Nephron progenitor cell (in vitro differentiated cells): ENCODE measurements at regions not wholly inside any gene's neighbourhood (a gene's known extent, or its start where the extent isn't known, plus 50 kb on each side); places are given as distances from the start of the nearest gene placed in this dataset.

Experiments used
- DNase-seq: peaks from one replicate; pipeline ENCODE4 v3.0.0; 2021
- H3K27ac Mint-ChIP-seq: 2 replicates; pipeline ENCODE4 v1.8.0; 2021; ENCODE audit warnings: mild to moderate bottlenecking, moderate library complexity, mixed read lengths
- H3K27me3 Mint-ChIP-seq: 2 replicates; pipeline ENCODE4 v1.8.0; 2021; ENCODE audit warnings: mild to moderate bottlenecking, low read depth, mixed read lengths; ENCODE audit not compliant: poor library complexity
- H3K36me3 Mint-ChIP-seq: 2 replicates; pipeline ENCODE4 v1.8.0; 2021; ENCODE audit warnings: low read depth, mixed read lengths
- H3K4me1 Mint-ChIP-seq: 2 replicates; pipeline ENCODE4 v1.8.0; 2021; ENCODE audit warnings: mixed read lengths
- H3K4me3 Mint-ChIP-seq: 2 replicates; pipeline ENCODE4 v1.8.0; 2021; ENCODE audit warnings: mild to moderate bottlenecking, moderate library complexity, mixed read lengths
- H3K9me3 Mint-ChIP-seq: 2 replicates; pipeline ENCODE4 v1.8.0; 2021; ENCODE audit warnings: mild to moderate bottlenecking, moderate library complexity, mixed read lengths
- TF ChIP-seq, protein P1 (sequence below): fragments of 200-600 bp; sonication (generic); IDR thresholded peaks from 2 replicates; pipeline ENCODE4 v1.5.0; 2021; ENCODE audit warnings: antibody characterized with exemption

DNA sequence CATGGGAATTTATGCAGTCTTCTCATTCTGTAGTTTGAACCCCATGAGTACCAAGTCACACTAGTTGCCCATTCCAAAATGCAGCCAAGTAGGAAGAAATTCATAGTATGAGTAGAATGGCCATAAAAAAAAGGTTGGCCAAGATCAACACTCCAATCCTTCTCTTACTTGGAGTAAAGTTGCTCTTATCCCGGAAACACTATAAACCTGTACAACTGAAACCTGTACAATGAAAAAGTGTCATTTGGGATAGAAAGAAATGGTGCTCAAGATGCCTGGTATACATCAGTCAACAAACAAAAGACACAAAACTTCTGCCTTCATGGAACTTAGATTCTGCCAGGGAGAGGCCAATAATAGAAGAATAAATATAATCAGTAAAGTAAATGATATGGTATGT, 325.0 kb downstream of the NFIB start:
- TF ChIP-seq, protein P1, sequence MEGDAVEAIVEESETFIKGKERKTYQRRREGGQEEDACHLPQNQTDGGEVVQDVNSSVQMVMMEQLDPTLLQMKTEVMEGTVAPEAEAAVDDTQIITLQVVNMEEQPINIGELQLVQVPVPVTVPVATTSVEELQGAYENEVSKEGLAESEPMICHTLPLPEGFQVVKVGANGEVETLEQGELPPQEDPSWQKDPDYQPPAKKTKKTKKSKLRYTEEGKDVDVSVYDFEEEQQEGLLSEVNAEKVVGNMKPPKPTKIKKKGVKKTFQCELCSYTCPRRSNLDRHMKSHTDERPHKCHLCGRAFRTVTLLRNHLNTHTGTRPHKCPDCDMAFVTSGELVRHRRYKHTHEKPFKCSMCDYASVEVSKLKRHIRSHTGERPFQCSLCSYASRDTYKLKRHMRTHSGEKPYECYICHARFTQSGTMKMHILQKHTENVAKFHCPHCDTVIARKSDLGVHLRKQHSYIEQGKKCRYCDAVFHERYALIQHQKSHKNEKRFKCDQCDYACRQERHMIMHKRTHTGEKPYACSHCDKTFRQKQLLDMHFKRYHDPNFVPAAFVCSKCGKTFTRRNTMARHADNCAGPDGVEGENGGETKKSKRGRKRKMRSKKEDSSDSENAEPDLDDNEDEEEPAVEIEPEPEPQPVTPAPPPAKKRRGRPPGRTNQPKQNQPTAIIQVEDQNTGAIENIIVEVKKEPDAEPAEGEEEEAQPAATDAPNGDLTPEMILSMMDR, result no peak
- H3K4me1 Mint-ChIP-seq, result peaks cover 36% of the 10 kb centered on the region
- H3K9me3 Mint-ChIP-seq, result peaks cover 29% of the 10 kb centered on the region
- H3K36me3 Mint-ChIP-seq, result peaks cover 5% of the 10 kb centered on the region
- peaks cover 11% of the 10 kb centered on the region for H3K27me3 Mint-ChIP-seq
- no peak for DNase-seq
- no peak overlapping the region for H3K27ac Mint-ChIP-seq
- H3K4me3 Mint-ChIP-seq, result no peak overlapping the region

DNA sequence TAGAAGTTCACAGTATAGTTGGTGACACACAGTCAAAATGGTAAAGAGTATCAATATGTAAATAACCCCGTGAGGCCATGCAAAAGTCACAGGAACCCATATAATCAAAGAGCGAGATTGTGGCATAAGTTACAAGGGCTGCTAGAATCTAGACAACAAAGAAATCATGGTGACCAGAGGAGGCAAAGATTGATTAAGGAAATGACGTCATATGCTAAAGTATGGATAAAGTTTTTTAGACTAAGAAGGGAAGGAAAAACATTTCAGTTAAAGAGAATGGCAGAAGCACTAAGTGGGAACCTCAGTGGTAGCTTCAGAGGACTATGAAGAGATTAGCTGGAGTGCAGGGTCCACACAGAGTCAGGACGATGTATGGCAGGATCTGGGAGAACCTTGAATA, 330.3 kb downstream of the NFIB start:
- peaks cover 30% of the 10 kb centered on the region for H3K9me3 Mint-ChIP-seq
- H3K27me3 Mint-ChIP-seq, result peaks cover 11% of the 10 kb centered on the region
- peaks cover 5% of the 10 kb centered on the region for H3K36me3 Mint-ChIP-seq
- no peak for DNase-seq
- H3K27ac Mint-ChIP-seq, result peak overlapping the region; percentile 2
- TF ChIP-seq, protein P1, result no peak
- peaks cover 23% of the 10 kb centered on the region for H3K4me1 Mint-ChIP-seq
- H3K4me3 Mint-ChIP-seq, result no peak overlapping the region

DNA sequence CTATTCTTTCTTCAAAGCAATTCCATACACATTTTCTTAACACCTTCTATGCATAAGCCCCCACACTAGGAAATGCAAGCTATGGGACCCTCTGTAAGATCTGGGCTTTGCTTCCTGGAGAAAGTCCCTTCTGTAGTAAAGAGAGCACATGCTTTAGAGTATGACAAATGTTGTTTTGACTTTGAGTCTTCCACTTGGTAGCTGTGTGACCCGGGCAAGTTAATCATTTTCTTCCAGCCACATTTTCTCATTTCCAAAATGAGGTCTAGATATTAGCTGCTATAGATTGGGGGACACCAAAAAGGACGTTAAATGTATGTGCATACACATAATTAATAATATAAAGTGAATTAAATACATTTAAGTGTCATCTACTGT, 334.0 kb downstream of the NFIB start:
- Mint-ChIP-seq H3K9me3 (peaks cover 8% of the 10 kb centered on the region), H3K27ac (peak overlapping the region; percentile 53), H3K4me3 (no peak overlapping the region), H3K36me3 (no peaks in the 10 kb centered on the region), H3K27me3 (no peaks in the 10 kb centered on the region), H3K4me1 (peaks cover 60% of the 10 kb centered on the region)
- TF ChIP-seq, protein P1, result no peak
- no peak for DNase-seq

DNA sequence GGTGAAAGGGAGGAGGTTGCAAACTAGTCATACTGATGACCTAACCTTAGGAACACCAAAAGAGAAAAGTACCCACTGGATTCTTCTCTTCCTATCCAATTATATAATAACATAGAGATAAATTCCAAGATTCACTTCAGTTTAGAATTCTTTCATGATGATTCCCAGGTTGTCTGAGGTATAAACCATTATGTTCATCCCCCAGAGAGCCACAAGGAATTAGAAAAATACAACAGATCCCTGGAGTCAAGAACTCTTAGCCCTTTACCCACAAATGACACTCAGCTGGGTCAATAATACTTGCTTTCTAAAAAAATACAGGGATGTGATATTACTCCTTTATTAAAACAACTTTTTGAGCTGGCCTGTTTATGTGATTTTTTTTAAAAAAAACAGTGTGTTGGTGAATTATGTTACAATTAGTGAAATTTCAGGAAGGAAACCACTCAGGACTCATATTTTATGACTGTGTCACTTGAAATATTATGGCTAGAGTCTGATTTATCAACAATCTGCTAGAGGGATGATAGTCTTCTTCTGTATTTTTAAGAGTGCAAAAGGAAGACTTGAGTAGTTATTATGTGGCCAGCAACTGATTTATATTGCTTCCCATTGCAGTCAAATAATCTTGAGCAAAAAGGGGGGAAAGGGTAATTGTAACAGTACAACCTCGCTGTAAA, 338.2 kb downstream of the NFIB start:
- peaks cover 4% of the 10 kb centered on the region for H3K27me3 Mint-ChIP-seq
- no peak overlapping the region for H3K27ac Mint-ChIP-seq
- peaks cover 87% of the 10 kb centered on the region for H3K4me1 Mint-ChIP-seq
- no peaks in the 10 kb centered on the region for H3K9me3 Mint-ChIP-seq
- H3K36me3 Mint-ChIP-seq, result no peaks in the 10 kb centered on the region
- no peak overlapping the region for H3K4me3 Mint-ChIP-seq
- TF ChIP-seq, protein P1, result no peak
- DNase-seq, result no peak

DNA sequence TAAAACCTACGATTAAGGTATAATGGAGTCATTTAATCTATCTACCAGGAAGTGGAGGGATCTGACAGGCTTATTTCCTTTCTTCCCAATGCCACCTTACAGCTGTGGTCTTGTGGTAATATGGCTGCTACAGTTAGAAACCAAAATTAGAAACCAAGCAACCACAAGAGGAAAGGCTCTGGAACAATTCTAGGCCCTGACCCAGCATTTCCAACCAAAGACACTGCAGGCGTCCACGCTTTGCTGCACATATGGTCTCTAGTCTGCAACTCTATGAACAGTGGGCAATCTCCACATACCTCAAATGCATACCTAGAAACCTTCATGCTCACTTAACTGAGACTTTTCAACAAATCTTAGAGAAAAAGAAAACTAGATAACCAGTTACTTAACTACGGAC, 339.1 kb downstream of the NFIB start:
- no peak for DNase-seq
- Mint-ChIP-seq H3K4me1 (peaks cover 87% of the 10 kb centered on the region), H3K9me3 (no peaks in the 10 kb centered on the region), H3K4me3 (no peak overlapping the region), H3K36me3 (no peaks in the 10 kb centered on the region), H3K27ac (no peak overlapping the region), H3K27me3 (peaks cover 5% of the 10 kb centered on the region)
- TF ChIP-seq, protein P1, result no peak

DNA sequence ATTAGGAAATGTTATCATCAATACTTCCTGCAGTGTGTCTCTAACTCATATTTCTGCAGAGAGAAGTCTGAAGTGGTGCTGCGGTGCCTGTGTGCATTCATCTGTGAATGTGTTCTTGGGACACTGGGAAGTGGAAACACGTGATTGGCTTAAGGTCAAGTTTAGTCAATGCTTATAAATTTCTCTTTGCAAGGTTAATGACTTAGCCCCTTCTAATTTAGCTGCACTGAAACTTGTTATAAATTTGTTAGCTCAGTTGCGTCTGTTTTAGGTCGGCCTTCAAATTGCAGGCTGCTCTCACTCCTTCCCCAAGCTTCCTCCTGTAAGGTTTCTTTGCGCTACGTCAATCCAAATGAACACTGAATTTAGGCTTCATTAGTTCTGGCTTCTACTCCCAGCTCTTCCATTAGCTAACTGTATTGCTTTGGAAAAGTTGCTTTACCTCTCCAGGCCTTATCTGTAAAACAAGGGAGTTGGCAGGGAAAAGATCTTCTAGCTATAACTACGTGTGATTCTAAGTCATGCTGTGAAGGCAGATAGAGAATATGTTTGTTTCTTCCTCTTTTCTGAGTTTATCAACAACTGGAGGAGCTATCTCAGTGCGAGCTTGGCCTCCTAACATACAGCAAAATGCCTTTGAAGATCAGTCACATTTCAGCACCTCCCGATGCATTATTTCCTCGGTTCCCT, 341.8 kb downstream of the NFIB start:
- Mint-ChIP-seq H3K27me3 (peaks cover 5% of the 10 kb centered on the region), H3K27ac (no peak overlapping the region), H3K4me1 (peaks cover 71% of the 10 kb centered on the region), H3K36me3 (no peaks in the 10 kb centered on the region), H3K9me3 (no peaks in the 10 kb centered on the region), H3K4me3 (no peak overlapping the region)
- TF ChIP-seq, protein P1, result no peak
- DNase-seq, result no peak
